GM10266 (cell line): ENCODE measurements at regions not wholly inside any gene's neighbourhood (a gene's known extent, or its start where the extent isn't known, plus 50 kb on each side); places are given as distances from the start of the nearest gene placed in this dataset.

ENCODE experiments used
- DNase-seq: peaks from one replicate; pipeline ENCODE4 v3.0.0; 2012; ENCODE audit errors: extremely low spot score
- TF ChIP-seq, protein P1 (sequence below): IDR thresholded peaks from 2 replicates; pipeline ENCODE4 v1.5.1; 2012; ENCODE audit warnings: mild to moderate bottlenecking, low read depth; ENCODE audit not compliant: control insufficient read depth, insufficient read depth; ENCODE audit errors: missing control alignments

GRCh38 chr1:184226100-184226487 lies 160.7 kb upstream of the C1orf21 start:
- TF ChIP-seq, protein P1, sequence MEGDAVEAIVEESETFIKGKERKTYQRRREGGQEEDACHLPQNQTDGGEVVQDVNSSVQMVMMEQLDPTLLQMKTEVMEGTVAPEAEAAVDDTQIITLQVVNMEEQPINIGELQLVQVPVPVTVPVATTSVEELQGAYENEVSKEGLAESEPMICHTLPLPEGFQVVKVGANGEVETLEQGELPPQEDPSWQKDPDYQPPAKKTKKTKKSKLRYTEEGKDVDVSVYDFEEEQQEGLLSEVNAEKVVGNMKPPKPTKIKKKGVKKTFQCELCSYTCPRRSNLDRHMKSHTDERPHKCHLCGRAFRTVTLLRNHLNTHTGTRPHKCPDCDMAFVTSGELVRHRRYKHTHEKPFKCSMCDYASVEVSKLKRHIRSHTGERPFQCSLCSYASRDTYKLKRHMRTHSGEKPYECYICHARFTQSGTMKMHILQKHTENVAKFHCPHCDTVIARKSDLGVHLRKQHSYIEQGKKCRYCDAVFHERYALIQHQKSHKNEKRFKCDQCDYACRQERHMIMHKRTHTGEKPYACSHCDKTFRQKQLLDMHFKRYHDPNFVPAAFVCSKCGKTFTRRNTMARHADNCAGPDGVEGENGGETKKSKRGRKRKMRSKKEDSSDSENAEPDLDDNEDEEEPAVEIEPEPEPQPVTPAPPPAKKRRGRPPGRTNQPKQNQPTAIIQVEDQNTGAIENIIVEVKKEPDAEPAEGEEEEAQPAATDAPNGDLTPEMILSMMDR, result no peak
- no peak for DNase-seq

DNA sequence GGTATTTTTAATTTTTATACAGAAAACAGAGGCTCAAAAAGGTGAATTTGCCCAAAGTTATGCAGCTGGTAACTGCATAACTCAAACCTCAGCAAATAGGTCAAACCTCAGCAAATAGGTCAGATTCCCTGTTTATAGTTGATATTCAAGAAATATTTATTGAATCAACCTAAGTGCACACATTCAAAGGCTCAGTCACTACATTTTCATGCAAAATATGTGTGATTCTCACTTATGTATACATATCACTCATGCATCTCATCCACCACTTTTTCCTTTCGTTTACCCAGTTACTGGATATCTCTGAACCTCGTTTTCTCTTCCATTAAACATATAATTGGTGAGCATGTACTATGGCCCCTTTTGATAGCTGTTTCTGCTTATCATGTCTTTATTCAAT lies 158.3 kb upstream of the C1orf21 start:
- no peak for DNase-seq

DNA sequence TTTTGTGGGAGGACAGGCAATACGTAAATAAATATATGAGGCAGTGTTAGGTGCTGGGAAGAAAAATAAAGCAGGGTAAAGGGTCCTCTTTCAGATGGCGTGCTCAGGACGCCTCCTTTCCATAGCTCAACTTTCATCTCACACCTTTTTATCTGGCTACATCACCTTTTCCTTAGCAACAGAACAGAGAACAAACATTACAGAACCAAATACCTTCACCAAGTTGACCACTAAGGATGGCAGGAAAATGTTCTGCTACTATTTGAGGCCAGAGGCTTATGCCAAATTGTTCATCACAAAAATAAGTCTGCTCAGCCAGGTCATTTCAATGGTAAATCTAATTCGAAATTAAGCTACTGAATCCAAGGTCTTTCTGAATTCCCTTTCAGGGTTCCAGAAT lies 149.2 kb upstream of the C1orf21 start:
- no peak for DNase-seq

More for the DNA sequence above, 158.3 kb upstream of the C1orf21 start:
- TF ChIP-seq, protein P1, result no peak

GRCh38 chr1:184241446-184241845 lies 145.4 kb upstream of the C1orf21 start:
- no peak for DNase-seq
- TF ChIP-seq, protein P1, result no peak

More for the DNA sequence above, 149.2 kb upstream of the C1orf21 start:
- TF ChIP-seq, protein P1, result no peak

GRCh38 chr1:184242507-184242943 lies 144.3 kb upstream of the C1orf21 start:
- DNase-seq, result no peak

DNA sequence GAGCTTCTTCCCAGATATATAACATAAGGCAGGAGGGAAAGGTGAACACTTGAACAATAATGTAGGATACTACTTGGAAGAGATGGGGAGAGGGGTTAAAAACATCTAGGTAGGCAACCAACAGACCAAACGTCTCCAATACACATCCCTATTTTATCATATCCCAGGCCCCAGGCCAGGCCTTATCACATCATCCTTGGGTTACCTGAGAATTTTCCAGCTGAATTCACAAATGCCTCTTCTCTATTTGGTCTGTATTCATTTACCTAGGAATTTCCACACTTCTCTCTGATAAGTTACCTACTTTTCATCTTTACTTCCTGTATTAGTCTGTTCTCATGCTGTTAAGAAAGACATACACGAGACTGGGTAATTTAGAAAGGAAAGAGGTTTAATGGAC lies 141.9 kb upstream of the C1orf21 start:
- TF ChIP-seq, protein P1, result no peak
- no peak for DNase-seq

More at GRCh38 chr1:184242507-184242943, 144.3 kb upstream of the C1orf21 start:
- TF ChIP-seq, protein P1, result no peak

DNA sequence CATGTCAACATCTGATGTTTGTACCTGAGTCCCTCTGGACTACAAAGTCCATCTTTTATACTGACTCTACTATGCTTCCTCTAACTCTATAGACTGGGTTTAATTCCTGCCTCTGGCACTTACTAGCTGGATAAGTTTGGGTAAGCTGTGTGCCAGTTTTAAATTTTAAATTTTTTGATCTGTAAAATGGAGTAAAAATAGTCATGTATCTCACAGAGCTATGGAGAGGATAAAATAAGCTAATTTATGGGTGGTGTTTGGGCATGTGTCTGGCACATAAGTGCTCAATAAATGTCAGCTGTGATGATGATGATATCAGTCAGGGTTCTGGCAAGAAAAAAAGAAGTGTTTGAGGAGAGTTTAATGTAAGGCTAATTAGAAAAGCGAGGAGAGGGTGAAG lies 139.2 kb upstream of the C1orf21 start:
- DNase-seq, result no peak
- TF ChIP-seq, protein P1, result no peak
